ENCODE measurements at regions not wholly inside any gene's neighbourhood (a gene's known extent, or its start where the extent isn't known, plus 50 kb on each side); places are given as distances from the start of the nearest gene placed in this dataset.

DNA sequence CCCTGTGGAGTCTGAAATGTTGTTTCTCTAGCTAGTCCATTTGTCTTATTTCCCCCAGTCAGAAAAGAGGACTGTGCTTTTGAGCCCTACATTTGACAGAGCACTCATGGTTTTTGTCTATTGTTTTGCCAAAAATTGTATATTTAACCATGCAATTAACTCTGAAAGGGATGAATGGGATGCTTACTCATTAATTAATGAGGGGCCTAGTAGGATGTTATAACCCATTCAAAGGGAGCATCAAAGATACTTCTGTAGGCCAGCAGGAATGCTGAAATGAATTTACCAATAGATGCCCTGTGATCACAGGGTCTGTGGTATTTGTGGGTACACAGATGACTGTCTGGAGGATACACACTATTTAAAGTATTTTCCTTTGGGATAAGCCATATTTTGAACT lies 147.7 kb downstream of the FCRL5 start:
- peaks cover 18% of the 10 kb centered on the region for H3K27me3 Mint-ChIP-seq
- no peaks in the 10 kb centered on the region for H3K36me3 Mint-ChIP-seq (ENCODE audit: low read depth)
- DNase-seq (no peak), ATAC-seq (no peak)
- CTCF ChIA-PET = interaction anchor here (1.1 kb wide), 1 partner anchor 34 kb away, joined by 3 read pairs; no protein-coding TSS in a partner anchor
- H3K27ac Mint-ChIP-seq = no peak overlapping the region
- TF ChIP-seq CTCF (IDR thresholded peaks at IDR 0.05) = no peak
- POLR2A ChIA-PET = interaction anchor here (1.2 kb wide), 1 partner anchor 32 kb away, joined by 4 read pairs; no protein-coding TSS in a partner anchor
- H3K9me3 Mint-ChIP-seq = no peaks in the 10 kb centered on the region
- H3K4me3 Mint-ChIP-seq = no peak overlapping the region
- H3K4me1 Mint-ChIP-seq (ENCODE audit: low read depth) = no peaks in the 10 kb centered on the region
- intact Hi-C loops (cut with micrococcal nuclease) = no loop called here

DNA sequence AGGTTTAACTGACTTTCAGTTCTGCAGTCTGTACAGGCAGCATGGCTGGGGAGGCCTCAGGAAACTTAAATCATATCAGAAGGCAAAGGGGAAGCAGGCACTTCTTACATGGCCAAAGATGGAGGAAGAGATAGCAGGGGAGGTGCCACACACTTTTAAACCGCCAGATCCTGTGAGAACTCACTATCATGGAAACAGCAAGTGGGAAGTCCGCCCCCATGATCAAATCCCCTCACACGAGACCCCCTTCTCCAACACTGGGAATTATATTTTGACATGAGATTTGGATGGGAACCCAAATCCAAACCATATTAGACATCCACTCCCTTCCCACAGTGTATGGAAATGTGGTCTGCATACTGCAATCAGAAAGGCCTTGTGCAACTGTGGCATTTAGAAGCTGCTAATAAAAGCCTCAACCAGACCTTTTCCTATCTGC lies 148.2 kb downstream of the FCRL5 start:
- POLR2A ChIA-PET = interaction anchor here (1.2 kb wide), 1 partner anchor 33 kb away, joined by 4 read pairs; no protein-coding TSS in a partner anchor
- intact Hi-C loops (cut with micrococcal nuclease) = no loop called here
- H3K4me3 Mint-ChIP-seq = no peak overlapping the region

GRCh38 chr1:157403608-157404007 lies 148.7 kb downstream of the FCRL5 start:
- ChIA-PET CTCF (no interaction called here), POLR2A (no interaction called here)
- ATAC-seq (no peak), DNase-seq (no peak)
- Mint-ChIP-seq H3K36me3 (ENCODE audit: low read depth) (no peaks in the 10 kb centered on the region), H3K4me3 (no peak overlapping the region), H3K27me3 (peaks cover 23% of the 10 kb centered on the region), H3K4me1 (ENCODE audit: low read depth) (no peaks in the 10 kb centered on the region), H3K27ac (no peak overlapping the region), H3K9me3 (no peaks in the 10 kb centered on the region)
- intact Hi-C loops (cut with micrococcal nuclease) = no loop called here
- no peak for TF ChIP-seq CTCF (IDR thresholded peaks at IDR 0.05)

More for the DNA sequence above, 148.2 kb downstream of the FCRL5 start:
- ATAC-seq (no peak), DNase-seq (no peak)
- Mint-ChIP-seq H3K27me3 (peaks cover 18% of the 10 kb centered on the region), H3K4me1 (ENCODE audit: low read depth) (no peaks in the 10 kb centered on the region), H3K9me3 (no peaks in the 10 kb centered on the region), H3K27ac (no peak overlapping the region), H3K36me3 (ENCODE audit: low read depth) (no peaks in the 10 kb centered on the region)
- no peak for TF ChIP-seq CTCF (IDR thresholded peaks at IDR 0.05)
- CTCF ChIA-PET = no interaction called here

- ChIA-PET POLR2A (no interaction called here), CTCF (interaction anchor here (1.8 kb wide), 1 partner anchor 32 kb away, joined by 3 read pairs; no protein-coding TSS in a partner anchor)
- no peaks in the 10 kb centered on the region for H3K9me3 Mint-ChIP-seq
- no peaks in the 10 kb centered on the region for H3K36me3 Mint-ChIP-seq (ENCODE audit: low read depth)
- ATAC-seq (no peak), DNase-seq (no peak)
- intact Hi-C loops (cut with micrococcal nuclease) = no loop called here
- H3K4me1 Mint-ChIP-seq (ENCODE audit: low read depth) = no peaks in the 10 kb centered on the region
- no peak overlapping the region for H3K27ac Mint-ChIP-seq
- TF ChIP-seq CTCF (IDR thresholded peaks at IDR 0.05) = no peak
- peaks cover 23% of the 10 kb centered on the region for H3K27me3 Mint-ChIP-seq
- H3K4me3 Mint-ChIP-seq = no peak overlapping the region
Observed at GRCh38 chr1:157403203-157403602, 149.1 kb downstream of the FCRL5 start.

- POLR2A ChIA-PET = no interaction called here
Observed at GRCh38 chr1:157400766-157401165, 151.5 kb downstream of the FCRL5 start.

More at GRCh38 chr1:157400766-157401165, 151.5 kb downstream of the FCRL5 start:
- TF ChIP-seq CTCF (IDR thresholded peaks at IDR 0.05) = no peak
- intact Hi-C loops (cut with micrococcal nuclease) = no loop called here
- no peak overlapping the region for H3K4me3 Mint-ChIP-seq
- no peaks in the 10 kb centered on the region for H3K9me3 Mint-ChIP-seq
- peaks cover 27% of the 10 kb centered on the region for H3K27me3 Mint-ChIP-seq
- no peaks in the 10 kb centered on the region for H3K36me3 Mint-ChIP-seq (ENCODE audit: low read depth)
- ATAC-seq (no peak), DNase-seq (no peak)
- H3K4me1 Mint-ChIP-seq (ENCODE audit: low read depth) = no peaks in the 10 kb centered on the region
- CTCF ChIA-PET = no interaction called here
- no peak overlapping the region for H3K27ac Mint-ChIP-seq
